ENCODE measurements at regions not wholly inside any gene's neighbourhood (a gene's known extent, or its start where the extent isn't known, plus 50 kb on each side); places are given as distances from the start of the nearest gene placed in this dataset.

DNA sequence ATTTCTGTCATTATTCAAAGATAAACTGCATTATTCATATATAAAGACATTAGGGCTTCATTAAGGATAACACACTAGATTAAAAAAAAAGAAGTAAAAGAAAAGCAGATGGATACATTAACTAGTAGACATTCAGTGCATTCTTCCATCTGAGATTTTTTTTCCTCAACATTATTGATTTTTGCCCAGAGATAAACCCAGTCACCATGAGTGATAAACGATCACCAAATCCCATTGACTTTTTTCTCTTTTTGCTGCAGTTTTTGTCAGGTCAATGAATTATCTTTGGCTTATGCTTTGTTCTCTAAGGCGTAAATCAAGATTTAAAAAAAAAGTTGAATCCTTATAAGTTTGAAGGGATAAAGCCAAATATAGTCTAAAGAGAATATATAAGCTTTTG, 925.0 kb downstream of the GBE1 start:
- TF ChIP-seq CTCF (IDR thresholded peaks at IDR 0.05; ENCODE audit: low read depth, low read length, missing input control) (no peak), RAD21 (IDR thresholded peaks at IDR 0.05) (no peak), GABPA (IDR thresholded peaks at IDR 0.05 in 1 of 2, conservative IDR thresholded peaks at IDR 0.05 in 1 of 2) (no peak), MAX (IDR thresholded peaks at IDR 0.05) (no peak), RXRA (IDR thresholded peaks at IDR 0.05) (no peak), TAF1 (conservative IDR thresholded peaks at IDR 0.05) (no peak), HNF4G (IDR thresholded peaks at IDR 0.05) (no peak)
